CD4-positive, alpha-beta T cell (primary cell): ENCODE measurements at regions not wholly inside any gene's neighbourhood (a gene's known extent, or its start where the extent isn't known, plus 50 kb on each side); places are given as distances from the start of the nearest gene placed in this dataset.

Experiments
- ATAC-seq: fragments of 200-7000 bp; cut with Tn5 transposase; one replicate; pipeline ENCODE4 v1.10.0; 2022; ENCODE audit warnings: mild to moderate bottlenecking; ENCODE audit not compliant: poor library complexity
- CTCF ChIA-PET: fragments of 350-600 bp; sonication (Branson Sonifier 250); formaldehyde crosslinking; loops from one replicate; lab custom pipeline; 2021; ENCODE audit warnings: antibody characterized with exemption, inconsistent platforms; lab: Charles Lee
- POLR2A ChIA-PET: fragments of 350-600 bp; sonication (Branson Sonifier 250); formaldehyde crosslinking; loops from one replicate; lab custom pipeline; 2021; ENCODE audit warnings: antibody characterized with exemption, inconsistent platforms; lab: Charles Lee
- DNase-seq, 14 experiments: peaks; one replicate each; pipeline ENCODE4 v3.0.0-alpha.2; 2013 to 2020; ENCODE audit warnings: mixed read lengths in 2 of 14
- H3K27ac ChIP-seq, 2 donors: one replicate each; pipeline versions ENCODE4 v1.5.1 to v1.7.0; 2013; ENCODE audit warnings: low read length in 2 of 2, low read depth in 1 of 2, mild to moderate bottlenecking in 1 of 2
- H3K27me3 ChIP-seq, 2 experiments: 1 replicate in 1 of 2; 2 replicates in 1 of 2; pipeline versions ENCODE4 v1.6.1 to v1.7.0; 2013; ENCODE audit warnings: low read length in 2 of 2, control low read depth in 1 of 2, mild to moderate bottlenecking in 1 of 2, moderate library complexity in 1 of 2; ENCODE audit not compliant: insufficient read depth in 2 of 2, control insufficient read depth in 1 of 2
- H3K36me3 ChIP-seq: one replicate; pipeline ENCODE4 v1.6.1; 2013; ENCODE audit warnings: low read length, control low read depth; ENCODE audit not compliant: insufficient read depth
- H3K4me1 ChIP-seq: one replicate; pipeline ENCODE4 v1.6.1; 2013; ENCODE audit warnings: low read length, control low read depth; ENCODE audit not compliant: insufficient read depth
- H3K4me3 ChIP-seq: one replicate; pipeline ENCODE4 v1.5.1; 2013; ENCODE audit warnings: mild to moderate bottlenecking, low read length, moderate library complexity
- H3K9me3 ChIP-seq, 2 experiments: 1 replicate in 1 of 2; 2 replicates in 1 of 2; pipeline versions ENCODE4 v1.6.1 to v1.7.0; 2013; ENCODE audit warnings: low read length in 2 of 2, mild to moderate bottlenecking in 2 of 2, control low read depth in 1 of 2, moderate library complexity in 1 of 2; ENCODE audit not compliant: control insufficient read depth in 1 of 2, insufficient read depth in 1 of 2
- H3K27ac Mint-ChIP-seq: one replicate; pipeline ENCODE4 v1.8.0; 2020; ENCODE audit warnings: mixed read lengths
- H3K27me3 Mint-ChIP-seq: one replicate; pipeline ENCODE4 v1.8.0; 2021; ENCODE audit warnings: mixed read lengths
- H3K36me3 Mint-ChIP-seq: one replicate; pipeline ENCODE4 v1.8.0; 2021; ENCODE audit warnings: low read depth, mixed read lengths
- H3K4me1 Mint-ChIP-seq: one replicate; pipeline ENCODE4 v1.8.0; 2021; ENCODE audit warnings: low read depth, mixed read lengths
- H3K4me3 Mint-ChIP-seq: one replicate; pipeline ENCODE4 v1.8.0; 2020; ENCODE audit warnings: mild to moderate bottlenecking, mixed read lengths
- H3K9me3 Mint-ChIP-seq: one replicate; pipeline ENCODE4 v1.8.0; 2020; ENCODE audit warnings: mixed read lengths
- intact Hi-C, 2 experiments: fragments of 100-400 bp; cut with DNase I in 1 of 2; cut with micrococcal nuclease in 1 of 2; formaldehyde crosslinking; loops; one replicate each; pipeline versions ENCODE4 v1.15.1 to v1.9.0; 2023 to 2025; cut with DNase I, micrococcal nuclease
- TF ChIP-seq, protein P1 (sequence below): fragments of 200-600 bp; IDR thresholded peaks from one replicate; pipeline ENCODE4 v1.8.0; 2022; ENCODE audit warnings: antibody characterized with exemption, mild to moderate bottlenecking

DNA sequence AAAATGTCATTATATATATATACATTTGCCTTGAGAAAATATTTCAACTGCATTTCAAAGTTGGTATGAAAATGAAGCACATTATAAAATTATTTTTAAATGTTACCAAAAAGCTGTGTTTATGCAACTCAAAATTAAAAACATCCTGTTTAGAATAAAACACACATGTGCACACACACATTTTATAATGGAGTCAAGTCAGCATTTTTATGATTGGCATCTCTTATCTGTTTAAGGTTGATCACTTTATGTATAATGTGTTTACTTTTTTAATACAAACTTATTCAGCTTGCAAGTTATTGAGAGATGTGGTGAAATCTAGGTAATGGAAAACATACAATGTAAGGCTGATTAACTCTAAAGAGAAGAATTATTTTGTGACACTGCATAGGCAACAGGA is 80.4 kb downstream of the IFI44 start:
- peaks cover 17% of the 10 kb centered on the region for H3K27me3 Mint-ChIP-seq
- CTCF ChIA-PET, result no interaction called here
- Histone ChIP-seq H3K27me3 (no peaks in the 10 kb centered on the region), H3K4me1 (no peaks in the 10 kb centered on the region), H3K9me3 (no peaks in the 10 kb centered on the region), H3K4me3 (no peak overlapping the region), H3K36me3 (no peaks in the 10 kb centered on the region), H3K27ac (no peak overlapping the region)
- no peaks in the 10 kb centered on the region for H3K9me3 Mint-ChIP-seq
- no peaks in the 10 kb centered on the region for H3K4me1 Mint-ChIP-seq
- no peak overlapping the region for H3K27ac Mint-ChIP-seq
- H3K36me3 Mint-ChIP-seq, result no peaks in the 10 kb centered on the region
- POLR2A ChIA-PET, result no interaction called here
- no peak for DNase-seq
- H3K4me3 Mint-ChIP-seq, result no peak overlapping the region
- TF ChIP-seq, protein P1, sequence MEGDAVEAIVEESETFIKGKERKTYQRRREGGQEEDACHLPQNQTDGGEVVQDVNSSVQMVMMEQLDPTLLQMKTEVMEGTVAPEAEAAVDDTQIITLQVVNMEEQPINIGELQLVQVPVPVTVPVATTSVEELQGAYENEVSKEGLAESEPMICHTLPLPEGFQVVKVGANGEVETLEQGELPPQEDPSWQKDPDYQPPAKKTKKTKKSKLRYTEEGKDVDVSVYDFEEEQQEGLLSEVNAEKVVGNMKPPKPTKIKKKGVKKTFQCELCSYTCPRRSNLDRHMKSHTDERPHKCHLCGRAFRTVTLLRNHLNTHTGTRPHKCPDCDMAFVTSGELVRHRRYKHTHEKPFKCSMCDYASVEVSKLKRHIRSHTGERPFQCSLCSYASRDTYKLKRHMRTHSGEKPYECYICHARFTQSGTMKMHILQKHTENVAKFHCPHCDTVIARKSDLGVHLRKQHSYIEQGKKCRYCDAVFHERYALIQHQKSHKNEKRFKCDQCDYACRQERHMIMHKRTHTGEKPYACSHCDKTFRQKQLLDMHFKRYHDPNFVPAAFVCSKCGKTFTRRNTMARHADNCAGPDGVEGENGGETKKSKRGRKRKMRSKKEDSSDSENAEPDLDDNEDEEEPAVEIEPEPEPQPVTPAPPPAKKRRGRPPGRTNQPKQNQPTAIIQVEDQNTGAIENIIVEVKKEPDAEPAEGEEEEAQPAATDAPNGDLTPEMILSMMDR, result no peak
- ATAC-seq, result no peak
- intact Hi-C loops, result no loop called here

DNA sequence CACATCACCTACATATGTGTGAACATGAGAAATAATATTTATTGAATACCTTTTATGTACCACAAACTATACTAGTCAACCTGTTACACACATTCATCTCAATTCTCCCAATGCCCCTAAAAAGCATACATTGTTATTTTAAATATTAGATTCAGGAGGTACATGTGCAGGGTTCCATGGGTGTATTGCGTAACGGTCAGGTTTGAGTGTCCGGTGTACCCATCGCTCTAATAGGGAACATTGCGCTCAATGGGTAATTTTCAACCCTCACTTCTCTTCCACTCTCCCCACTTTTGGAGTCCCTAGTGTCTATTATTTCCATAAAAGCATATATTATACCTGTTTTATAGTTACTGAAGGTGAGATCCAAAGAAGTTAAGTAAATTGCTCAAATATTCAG is 82.0 kb downstream of the IFI44 start:
- TF ChIP-seq, protein P1, result no peak
- Mint-ChIP-seq H3K4me1 (no peaks in the 10 kb centered on the region), H3K36me3 (no peaks in the 10 kb centered on the region), H3K27ac (no peak overlapping the region), H3K27me3 (peaks cover 17% of the 10 kb centered on the region), H3K9me3 (no peaks in the 10 kb centered on the region), H3K4me3 (no peak overlapping the region)
- Histone ChIP-seq H3K4me1 (no peaks in the 10 kb centered on the region), H3K27me3 (no peaks in the 10 kb centered on the region), H3K36me3 (no peaks in the 10 kb centered on the region), H3K27ac (no peak overlapping the region), H3K9me3 (no peaks in the 10 kb centered on the region), H3K4me3 (no peak overlapping the region)
- POLR2A ChIA-PET, result no interaction called here
- CTCF ChIA-PET, result no interaction called here
- intact Hi-C loops, result no loop called here
- DNase-seq, result no peak
- no peak for ATAC-seq

DNA sequence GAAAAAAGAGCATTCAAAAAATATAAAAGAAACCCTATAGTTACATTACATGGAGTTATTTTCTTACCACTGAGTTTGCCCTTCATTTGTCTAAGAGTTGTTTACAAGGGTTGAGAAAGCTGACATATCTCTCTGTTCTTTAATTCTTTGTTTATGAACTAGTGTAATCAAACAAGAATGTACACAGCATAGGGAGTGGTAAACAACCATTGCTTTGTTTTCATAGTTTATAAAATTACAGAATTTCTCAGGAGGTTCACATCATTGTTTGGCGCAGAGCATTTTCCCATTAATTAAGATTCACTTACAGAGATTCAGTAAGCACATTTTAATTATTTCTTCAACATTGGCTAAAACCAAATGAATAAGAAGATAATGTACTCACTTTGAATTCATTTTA is 87.6 kb downstream of the IFI44 start:
- Mint-ChIP-seq H3K9me3 (peaks cover 6% of the 10 kb centered on the region), H3K4me3 (no peak overlapping the region), H3K36me3 (no peaks in the 10 kb centered on the region), H3K27me3 (peaks cover 19% of the 10 kb centered on the region), H3K4me1 (no peaks in the 10 kb centered on the region), H3K27ac (no peak overlapping the region)
- POLR2A ChIA-PET, result no interaction called here
- Histone ChIP-seq H3K27ac (no peak overlapping the region), H3K27me3 (no peaks in the 10 kb centered on the region), H3K4me3 (no peak overlapping the region), H3K9me3 (no peaks in the 10 kb centered on the region), H3K36me3 (no peaks in the 10 kb centered on the region), H3K4me1 (no peaks in the 10 kb centered on the region)
- intact Hi-C loops, result no loop called here
- TF ChIP-seq, protein P1, result no peak
- ATAC-seq (no peak), DNase-seq (no peak)
- CTCF ChIA-PET, result no interaction called here
